ENCODE measurements at regions not wholly inside any gene's neighbourhood (a gene's known extent, or its start where the extent isn't known, plus 50 kb on each side); places are given as distances from the start of the nearest gene placed in this dataset.

GRCh38 chr6:50461696-50462095 is 251.6 kb upstream of the TFAP2D start:
- Mint-ChIP-seq H3K27ac (no peak overlapping the region), H3K9me3 (peaks cover 0 to 10% (median 0%) of the 10 kb centered on the region in 3 donors), H3K4me3 (no peak overlapping the region), H3K4me1 (no peaks in the 10 kb centered on the region), H3K36me3 (no peaks in the 10 kb centered on the region), H3K27me3 (no peaks in the 10 kb centered on the region)
- DNase-seq: no peak
- no peak overlapping the region for H3K4me3 ChIP-seq (ENCODE audit: control insufficient read depth in 1 of 2, extremely low read depth in 1 of 2, low read length in 1 of 2)
- ChIA-PET CTCF (no interaction called here), POLR2A (no interaction called here)
- H3K27me3 ChIP-seq (replicated peaks in 1 of 2; ENCODE audit: control insufficient read depth in 2 of 2, extremely low read depth in 1 of 2, insufficient read depth in 2 of 2, low read length in 1 of 2): no peaks in the 10 kb centered on the region
- no peaks in the 10 kb centered on the region for H3K9me3 ChIP-seq
- H3K36me3 ChIP-seq (ENCODE audit: control insufficient read depth in 2 of 2, extremely low read depth in 1 of 2, insufficient read depth in 1 of 2, low read length in 1 of 2): no peaks in the 10 kb centered on the region
- WGBS (ENCODE audit: insufficient coverage): no CpG with 5 or more reads among the region's 2 CpGs
- no peaks in the 10 kb centered on the region for H3K4me1 ChIP-seq (ENCODE audit: control insufficient read depth in 1 of 2, extremely low read depth in 1 of 2, insufficient read depth in 2 of 2, low read length in 2 of 2)
- H3K27ac ChIP-seq (ENCODE audit: low read length): no peak overlapping the region
- ATAC-seq (replicated peaks in 1 of 4): no peak

- ChIA-PET POLR2A (no interaction called here), CTCF (no interaction called here)
- WGBS (ENCODE audit: insufficient coverage): no CpG with 5 or more reads among the region's 4 CpGs
- H3K4me1 Mint-ChIP-seq: no peaks in the 10 kb centered on the region
- H3K27ac ChIP-seq (ENCODE audit: low read length): no peak overlapping the region
- H3K4me3 Mint-ChIP-seq: no peak overlapping the region
- H3K9me3 Mint-ChIP-seq: peaks cover 0 to 10% (median 3%) of the 10 kb centered on the region in 3 donors
- no peaks in the 10 kb centered on the region for H3K27me3 ChIP-seq (replicated peaks in 1 of 2; ENCODE audit: control insufficient read depth in 2 of 2, extremely low read depth in 1 of 2, insufficient read depth in 2 of 2, low read length in 1 of 2)
- H3K9me3 ChIP-seq: no peaks in the 10 kb centered on the region
- H3K36me3 Mint-ChIP-seq: no peaks in the 10 kb centered on the region
- H3K4me1 ChIP-seq (ENCODE audit: control insufficient read depth in 1 of 2, extremely low read depth in 1 of 2, insufficient read depth in 2 of 2, low read length in 2 of 2): no peaks in the 10 kb centered on the region
- ATAC-seq (replicated peaks in 1 of 4) (no peak), DNase-seq (no peak)
- no peaks in the 10 kb centered on the region for H3K36me3 ChIP-seq (ENCODE audit: control insufficient read depth in 2 of 2, extremely low read depth in 1 of 2, insufficient read depth in 1 of 2, low read length in 1 of 2)
- no peaks in the 10 kb centered on the region for H3K27me3 Mint-ChIP-seq
- no peak overlapping the region for H3K4me3 ChIP-seq (ENCODE audit: control insufficient read depth in 1 of 2, extremely low read depth in 1 of 2, low read length in 1 of 2)
- no peak overlapping the region for H3K27ac Mint-ChIP-seq
Measured at GRCh38 chr6:50463931-50464330, 249.4 kb upstream of the TFAP2D start.

- Mint-ChIP-seq H3K4me3 (no peak overlapping the region), H3K27me3 (no peaks in the 10 kb centered on the region), H3K36me3 (no peaks in the 10 kb centered on the region), H3K9me3 (peaks cover 0 to 3% (median 2%) of the 10 kb centered on the region in 3 donors), H3K27ac (no peak overlapping the region), H3K4me1 (no peaks in the 10 kb centered on the region)
- WGBS (ENCODE audit: insufficient coverage): no CpG with 5 or more reads among the region's 4 CpGs
- CTCF ChIA-PET: no interaction called here
- DNase-seq (no peak), ATAC-seq (replicated peaks in 1 of 4) (no peak)
- Histone ChIP-seq H3K4me3 (ENCODE audit: control insufficient read depth in 1 of 2, extremely low read depth in 1 of 2, low read length in 1 of 2) (no peak overlapping the region), H3K36me3 (ENCODE audit: control insufficient read depth in 2 of 2, extremely low read depth in 1 of 2, insufficient read depth in 1 of 2, low read length in 1 of 2) (no peaks in the 10 kb centered on the region), H3K27ac (ENCODE audit: low read length) (no peak overlapping the region), H3K9me3 (no peaks in the 10 kb centered on the region), H3K4me1 (ENCODE audit: control insufficient read depth in 1 of 2, extremely low read depth in 1 of 2, insufficient read depth in 2 of 2, low read length in 2 of 2) (no peaks in the 10 kb centered on the region), H3K27me3 (replicated peaks in 1 of 2; ENCODE audit: control insufficient read depth in 2 of 2, extremely low read depth in 1 of 2, insufficient read depth in 2 of 2, low read length in 1 of 2) (no peaks in the 10 kb centered on the region)
- POLR2A ChIA-PET: no interaction called here
Measured at GRCh38 chr6:50467931-50468330, 245.4 kb upstream of the TFAP2D start.

GRCh38 chr6:50471041-50471440 is 242.3 kb upstream of the TFAP2D start:
- H3K27me3 Mint-ChIP-seq: no peaks in the 10 kb centered on the region
- no peaks in the 10 kb centered on the region for H3K27me3 ChIP-seq (replicated peaks in 1 of 2; ENCODE audit: control insufficient read depth in 2 of 2, extremely low read depth in 1 of 2, insufficient read depth in 2 of 2, low read length in 1 of 2)
- H3K27ac ChIP-seq (ENCODE audit: low read length): no peak overlapping the region
- no peaks in the 10 kb centered on the region for H3K36me3 Mint-ChIP-seq
- ATAC-seq (replicated peaks in 1 of 4): no peak
- H3K9me3 Mint-ChIP-seq: peaks cover 0 to 3% (median 2%) of the 10 kb centered on the region in 3 donors
- POLR2A ChIA-PET: no interaction called here
- H3K4me1 Mint-ChIP-seq: no peaks in the 10 kb centered on the region
- no peak for DNase-seq
- H3K9me3 ChIP-seq: no peaks in the 10 kb centered on the region
- no peak overlapping the region for H3K4me3 Mint-ChIP-seq
- no peak overlapping the region for H3K4me3 ChIP-seq (ENCODE audit: control insufficient read depth in 1 of 2, extremely low read depth in 1 of 2, low read length in 1 of 2)
- H3K27ac Mint-ChIP-seq: no peak overlapping the region
- H3K4me1 ChIP-seq (ENCODE audit: control insufficient read depth in 1 of 2, extremely low read depth in 1 of 2, insufficient read depth in 2 of 2, low read length in 2 of 2): no peaks in the 10 kb centered on the region
- 100% methylated on average over 3 of the region's 8 CpGs for WGBS (ENCODE audit: insufficient coverage)
- H3K36me3 ChIP-seq (ENCODE audit: control insufficient read depth in 2 of 2, extremely low read depth in 1 of 2, insufficient read depth in 1 of 2, low read length in 1 of 2): no peaks in the 10 kb centered on the region
- CTCF ChIA-PET: no interaction called here

- H3K9me3 ChIP-seq: no peaks in the 10 kb centered on the region
- Mint-ChIP-seq H3K4me1 (no peaks in the 10 kb centered on the region), H3K36me3 (no peaks in the 10 kb centered on the region), H3K27ac (no peak overlapping the region), H3K4me3 (no peak overlapping the region), H3K27me3 (no peaks in the 10 kb centered on the region), H3K9me3 (peaks cover 8 to 18% (median 17%) of the 10 kb centered on the region in 3 donors)
- ATAC-seq (replicated peaks in 1 of 4) (no peak), DNase-seq (no peak)
- ChIA-PET CTCF (no interaction called here), POLR2A (no interaction called here)
- no peaks in the 10 kb centered on the region for H3K27me3 ChIP-seq (replicated peaks in 1 of 2; ENCODE audit: control insufficient read depth in 2 of 2, extremely low read depth in 1 of 2, insufficient read depth in 2 of 2, low read length in 1 of 2)
- no peaks in the 10 kb centered on the region for H3K36me3 ChIP-seq (ENCODE audit: control insufficient read depth in 2 of 2, extremely low read depth in 1 of 2, insufficient read depth in 1 of 2, low read length in 1 of 2)
- H3K4me1 ChIP-seq (ENCODE audit: control insufficient read depth in 1 of 2, extremely low read depth in 1 of 2, insufficient read depth in 2 of 2, low read length in 2 of 2): no peaks in the 10 kb centered on the region
- H3K4me3 ChIP-seq (ENCODE audit: control insufficient read depth in 1 of 2, extremely low read depth in 1 of 2, low read length in 1 of 2): no peak overlapping the region
- no peak overlapping the region for H3K27ac ChIP-seq (ENCODE audit: low read length)
Measured at GRCh38 chr6:50510361-50510760, 203.0 kb upstream of the TFAP2D start.

- WGBS (ENCODE audit: insufficient coverage): 45% methylated on average over 1 of the region's 3 CpGs
- Mint-ChIP-seq H3K36me3 (no peaks in the 10 kb centered on the region), H3K27ac (no peak overlapping the region), H3K4me3 (no peak overlapping the region), H3K9me3 (peaks cover 0 to 6% (median 0%) of the 10 kb centered on the region in 3 donors), H3K4me1 (no peaks in the 10 kb centered on the region), H3K27me3 (no peaks in the 10 kb centered on the region)
- no peaks in the 10 kb centered on the region for H3K9me3 ChIP-seq
- no peak overlapping the region for H3K4me3 ChIP-seq (ENCODE audit: control insufficient read depth in 1 of 2, extremely low read depth in 1 of 2, low read length in 1 of 2)
- H3K27me3 ChIP-seq (replicated peaks in 1 of 2; ENCODE audit: control insufficient read depth in 2 of 2, extremely low read depth in 1 of 2, insufficient read depth in 2 of 2, low read length in 1 of 2): no peaks in the 10 kb centered on the region
- H3K36me3 ChIP-seq (ENCODE audit: control insufficient read depth in 2 of 2, extremely low read depth in 1 of 2, insufficient read depth in 1 of 2, low read length in 1 of 2): no peaks in the 10 kb centered on the region
- no peak overlapping the region for H3K27ac ChIP-seq (ENCODE audit: low read length)
- POLR2A ChIA-PET: no interaction called here
- no peaks in the 10 kb centered on the region for H3K4me1 ChIP-seq (ENCODE audit: control insufficient read depth in 1 of 2, extremely low read depth in 1 of 2, insufficient read depth in 2 of 2, low read length in 2 of 2)
- no peak for DNase-seq
- CTCF ChIA-PET: interaction anchor here in 1 of 2 donors (0.7 kb wide), 1 partner anchor 27 kb away, joined by 4 read pairs; no protein-coding TSS in a partner anchor
- ATAC-seq (replicated peaks in 1 of 4): no peak
Measured at GRCh38 chr6:50520326-50521266, 192.7 kb upstream of the TFAP2D start.

Measured in T-cell (primary cell).